ENCODE measurements at regions not wholly inside any gene's neighbourhood (a gene's known extent, or its start where the extent isn't known, plus 50 kb on each side); places are given as distances from the start of the nearest gene placed in this dataset.

DNA sequence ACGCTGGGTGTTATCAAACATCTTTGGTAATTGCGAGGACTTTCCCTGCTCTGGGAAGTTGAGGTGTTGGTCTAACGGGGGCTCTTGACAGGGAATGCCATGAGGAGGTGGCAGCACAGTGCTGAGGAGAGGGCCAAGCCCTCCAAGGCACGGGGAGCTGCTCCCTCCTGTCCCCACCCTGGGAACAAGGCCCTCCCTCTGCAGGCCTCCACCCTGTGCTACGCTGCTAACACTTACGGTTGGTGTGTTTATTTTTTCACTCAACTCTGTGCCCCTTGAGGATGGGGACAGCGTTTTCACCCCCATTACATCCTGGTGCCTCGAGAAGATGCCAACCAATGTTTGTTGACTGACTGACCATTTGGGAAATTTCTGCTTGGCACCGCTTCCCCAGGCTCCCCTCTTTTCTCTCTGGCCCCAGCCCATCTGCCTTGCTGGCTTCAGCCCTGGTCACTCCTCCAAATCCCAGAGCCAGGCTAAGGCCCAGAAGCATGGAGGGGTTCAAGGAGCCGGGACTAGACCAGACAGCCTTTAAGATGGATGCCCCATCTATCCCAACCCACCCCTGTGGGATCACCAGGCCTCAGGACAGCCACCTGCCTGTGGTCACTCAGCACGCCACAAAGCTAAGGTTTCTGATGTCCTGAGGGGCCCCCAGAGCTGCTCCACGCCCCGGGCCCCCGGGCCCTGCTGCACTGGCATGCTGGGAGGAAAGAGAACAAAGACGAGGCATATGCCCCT, 125.7 kb downstream of the BARX1 start:
- no peak for DNase-seq (ENCODE audit: low spot score)

DNA sequence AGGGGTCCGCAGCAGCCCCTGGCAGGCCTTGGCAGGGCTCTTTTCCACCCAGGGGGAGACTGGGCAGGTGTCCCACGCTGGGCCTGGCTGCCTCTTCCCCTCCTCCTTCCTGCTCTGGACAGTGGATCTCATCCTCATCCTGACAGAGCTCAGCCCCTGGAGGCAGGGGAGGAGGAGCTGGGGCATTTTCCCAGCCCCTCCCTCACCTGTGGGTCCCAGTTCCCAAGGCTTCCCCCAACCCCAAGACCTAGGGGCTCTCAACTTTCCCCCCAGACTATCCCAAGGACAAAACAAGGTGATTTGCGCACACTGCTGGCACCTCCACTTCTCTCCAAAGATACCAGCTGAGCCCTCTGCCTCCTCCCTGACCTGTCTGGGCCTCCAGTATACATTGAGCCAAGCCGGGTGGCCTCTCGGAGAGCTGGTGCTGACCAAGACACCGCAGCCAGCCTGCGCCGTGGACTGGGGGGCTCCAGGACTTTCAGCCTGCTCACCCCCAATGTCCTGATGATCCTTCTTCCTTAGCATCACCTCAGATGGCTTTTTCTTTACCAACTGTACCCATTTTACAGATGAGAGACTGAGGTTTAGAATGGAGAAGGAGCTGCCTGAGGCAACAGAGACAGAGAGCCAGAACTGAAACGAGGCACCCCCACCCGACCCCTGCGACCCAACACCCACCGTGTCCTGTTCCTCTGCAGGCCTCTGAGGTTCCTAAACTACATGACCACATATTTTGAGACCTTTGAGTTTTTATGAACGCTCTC, 126.6 kb downstream of the BARX1 start:
- no peak for DNase-seq (ENCODE audit: low spot score)

DNA sequence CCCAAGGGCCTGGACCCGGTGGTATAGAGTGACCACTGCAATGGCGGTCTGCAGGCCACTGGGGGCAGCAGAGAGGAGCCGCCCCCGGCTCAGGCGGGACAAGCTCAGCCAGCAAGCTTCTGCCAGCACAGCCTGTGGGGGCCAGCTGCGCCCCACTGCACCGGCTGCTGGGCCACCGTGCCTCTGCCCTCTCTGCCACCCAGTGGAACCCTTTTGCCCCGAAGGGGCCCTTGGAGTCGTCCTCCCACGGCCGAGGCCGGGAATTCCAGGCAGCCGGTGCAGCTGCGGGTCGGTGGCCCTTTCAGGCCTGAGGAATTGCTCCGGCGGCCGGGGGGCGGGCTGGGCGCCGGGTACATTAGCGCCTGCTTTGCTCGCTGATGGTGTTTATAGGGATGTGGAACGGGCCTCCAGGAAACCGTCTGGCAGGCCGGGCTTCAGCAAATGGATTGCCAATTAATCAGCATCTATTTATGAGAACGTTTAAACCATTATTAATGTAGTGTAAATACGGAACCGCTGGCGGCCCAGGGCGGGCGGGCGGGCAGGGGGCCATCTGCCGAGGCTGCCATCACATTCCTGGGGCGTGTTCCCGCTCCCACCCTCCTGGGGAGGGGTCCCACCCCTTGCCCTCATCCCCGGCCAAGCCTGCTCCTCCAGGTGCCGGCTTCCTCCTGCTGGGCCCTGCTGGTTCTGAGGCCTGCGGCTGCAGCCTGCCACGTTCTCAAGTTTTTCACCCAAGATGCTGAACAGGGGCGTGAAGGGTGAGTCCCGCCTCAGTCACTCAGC, 127.4 kb downstream of the BARX1 start:
- DNase-seq (ENCODE audit: low spot score), result peak; percentile 40

DNA sequence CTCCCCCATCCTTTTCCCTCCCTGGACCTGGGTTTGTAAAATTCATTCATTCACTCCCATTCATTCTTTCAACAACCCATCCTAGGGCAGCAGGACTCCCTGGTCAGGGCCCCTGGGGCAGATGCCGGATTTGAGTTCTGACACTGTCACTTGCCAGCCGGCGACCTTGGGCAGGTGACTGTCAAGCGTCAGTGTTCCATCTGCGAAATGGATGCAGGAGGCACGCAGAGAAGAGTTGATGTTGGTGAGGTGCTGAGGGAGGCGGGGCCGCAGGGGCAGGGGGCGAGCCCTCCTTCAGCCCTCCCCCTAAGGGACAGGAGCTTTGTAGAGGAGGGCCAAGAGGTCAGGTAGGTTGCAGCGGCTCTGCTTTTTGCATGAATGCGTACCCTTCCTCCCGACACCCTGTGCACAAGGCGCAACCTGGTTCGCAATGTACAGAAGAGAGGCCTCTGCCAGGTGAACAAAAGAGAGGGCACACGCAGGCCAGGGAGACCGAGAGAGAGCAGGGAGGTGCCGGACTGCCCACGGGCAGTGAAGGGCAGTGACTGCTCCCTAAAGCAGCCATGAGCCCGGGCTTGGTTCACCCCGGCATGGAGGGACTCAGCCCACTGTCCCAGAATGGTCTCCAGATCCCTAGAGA, 128.1 kb downstream of the BARX1 start:
- no peak for DNase-seq (ENCODE audit: low spot score)

DNA sequence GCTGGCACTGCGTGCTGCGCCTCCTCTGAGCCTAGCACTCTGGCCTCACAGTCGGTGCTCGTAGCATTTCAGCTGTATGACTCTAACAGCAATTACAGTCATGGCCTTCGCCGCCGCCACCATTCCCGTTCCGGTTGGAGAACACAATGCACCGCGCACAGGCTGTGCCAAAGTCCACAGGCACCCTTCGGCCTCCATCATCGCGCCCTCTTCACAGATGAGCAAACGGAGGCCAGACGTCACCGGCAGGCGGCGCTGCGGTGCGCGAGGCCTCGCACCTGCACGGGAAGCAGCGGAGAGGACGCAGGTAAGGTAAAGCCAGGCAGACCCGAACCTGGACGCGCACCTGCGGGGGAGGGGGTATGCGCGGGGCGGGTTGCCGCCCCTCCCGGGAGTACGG, 128.9 kb downstream of the BARX1 start:
- peak; percentile 39 for DNase-seq (ENCODE audit: low spot score)

DNA sequence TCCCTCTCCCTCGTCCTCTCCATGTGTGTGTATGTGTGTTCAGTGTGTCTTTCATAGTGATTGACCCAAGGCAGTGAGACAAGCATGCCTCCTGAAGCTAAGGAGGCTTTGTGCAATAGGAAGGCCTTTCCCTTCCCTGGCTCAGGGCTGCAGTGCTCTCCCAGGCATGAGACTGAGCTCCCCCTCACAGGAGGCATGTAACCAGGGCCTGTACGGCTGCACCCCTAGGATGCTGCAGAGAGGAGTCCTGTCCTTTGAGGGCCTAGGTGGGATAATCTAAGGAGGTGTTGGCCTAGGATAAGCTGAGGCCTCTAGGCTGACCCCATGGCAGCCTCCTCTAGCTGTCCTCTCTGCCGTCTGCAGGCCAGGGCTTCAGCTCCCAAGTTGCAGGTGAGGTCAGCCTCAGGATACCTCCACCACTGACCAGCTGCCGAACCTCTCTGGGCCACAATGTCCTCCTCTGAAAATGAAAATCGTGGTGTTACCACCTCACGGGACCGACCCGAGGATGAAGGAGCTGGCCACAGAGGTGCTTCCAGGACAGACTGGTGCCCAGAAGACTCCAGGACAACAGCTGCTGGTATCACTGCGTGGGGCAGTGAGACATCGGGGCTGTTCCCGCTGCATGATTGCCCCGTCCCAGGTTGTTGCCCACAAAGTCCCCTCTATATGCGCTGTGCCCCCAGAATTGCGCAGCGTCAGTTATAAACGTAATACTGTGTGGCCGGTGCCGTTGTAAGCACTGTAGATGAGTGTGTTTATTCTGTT, 129.6 kb downstream of the BARX1 start:
- DNase-seq (ENCODE audit: low spot score), result no peak

DNA sequence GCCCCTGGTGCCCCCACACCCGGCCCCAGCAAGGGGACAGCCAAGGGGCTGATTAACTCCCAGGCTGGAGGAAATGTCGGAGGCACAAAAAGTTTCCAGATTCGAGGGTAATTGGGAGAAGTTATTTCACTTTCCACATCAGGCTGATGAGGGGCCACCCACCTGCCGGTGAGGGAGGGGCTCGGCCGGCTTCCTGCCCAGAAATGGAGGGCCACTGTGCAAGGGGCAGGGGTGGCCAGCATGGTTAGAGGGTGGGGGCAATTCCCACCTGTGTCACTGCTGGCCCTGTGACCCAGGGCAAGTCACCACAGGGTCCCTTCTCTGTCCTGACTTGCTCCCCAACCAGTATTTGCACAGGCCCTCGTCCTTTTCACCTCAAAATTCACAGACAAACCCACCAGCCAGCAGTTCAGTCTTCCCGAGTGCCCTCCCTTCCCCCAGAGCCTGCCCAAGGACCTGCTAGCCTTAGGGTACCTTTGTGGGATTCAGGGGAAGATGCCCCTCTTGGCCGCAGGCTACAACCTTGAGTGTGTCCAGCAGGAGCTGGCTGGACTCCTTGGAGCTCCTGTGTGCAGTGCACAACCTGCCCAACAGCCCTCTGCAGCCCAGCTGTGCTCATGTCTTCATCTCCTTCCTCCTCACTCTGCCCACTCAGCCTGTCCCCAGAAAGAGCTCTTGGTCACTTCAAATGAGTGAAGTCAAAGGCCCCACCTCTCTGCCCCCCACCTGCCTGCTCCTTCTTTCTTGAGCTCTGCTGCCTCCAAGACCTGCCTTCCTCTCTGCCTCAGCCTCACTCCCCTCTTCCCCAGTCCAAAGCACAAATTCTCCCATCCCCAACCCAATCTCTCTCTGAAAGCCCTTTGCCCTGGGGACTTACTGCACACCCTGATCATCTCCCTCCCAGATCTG, 130.5 kb downstream of the BARX1 start:
- no peak for DNase-seq (ENCODE audit: low spot score)

DNA sequence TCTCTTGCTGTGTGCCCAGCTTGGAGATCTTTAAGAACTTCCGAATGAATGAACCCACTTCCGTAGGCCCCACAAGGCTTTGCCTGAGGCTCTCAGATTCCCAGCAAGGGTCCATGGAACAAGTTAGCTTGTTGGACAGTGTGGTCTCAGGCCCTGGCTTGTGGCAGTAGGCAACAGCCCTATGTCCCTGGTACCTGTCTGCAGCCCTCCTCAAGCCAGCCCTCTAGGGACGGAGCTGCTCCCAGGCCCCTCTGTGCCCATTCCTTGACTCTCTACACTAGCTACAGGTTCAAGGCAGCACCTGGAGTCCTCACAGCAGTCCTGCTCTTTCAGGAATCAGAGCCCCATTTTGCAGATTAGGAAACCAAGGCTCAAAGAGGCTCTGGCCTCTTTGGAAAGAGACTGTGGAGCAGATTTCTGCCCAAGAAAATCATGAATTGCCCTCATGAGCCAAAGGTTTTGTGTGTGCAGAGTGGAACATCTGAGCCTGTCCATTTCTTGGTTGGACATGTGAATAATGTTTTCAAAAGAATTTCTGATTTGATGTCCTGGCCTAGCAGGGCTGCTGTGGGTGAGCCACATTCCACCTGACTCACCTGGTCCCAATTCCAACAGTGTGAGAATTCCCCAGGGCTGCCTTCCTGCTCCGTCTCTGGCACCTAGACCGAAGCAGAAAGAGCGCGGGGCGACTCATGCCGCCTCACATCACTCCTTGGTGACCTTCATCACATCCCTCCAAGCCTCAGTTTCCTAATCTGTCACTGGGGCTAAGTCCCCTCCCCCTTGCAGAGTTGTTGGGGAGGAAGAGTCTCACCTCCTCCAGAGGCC, 131.7 kb downstream of the BARX1 start:
- no peak for DNase-seq (ENCODE audit: low spot score)

DNA sequence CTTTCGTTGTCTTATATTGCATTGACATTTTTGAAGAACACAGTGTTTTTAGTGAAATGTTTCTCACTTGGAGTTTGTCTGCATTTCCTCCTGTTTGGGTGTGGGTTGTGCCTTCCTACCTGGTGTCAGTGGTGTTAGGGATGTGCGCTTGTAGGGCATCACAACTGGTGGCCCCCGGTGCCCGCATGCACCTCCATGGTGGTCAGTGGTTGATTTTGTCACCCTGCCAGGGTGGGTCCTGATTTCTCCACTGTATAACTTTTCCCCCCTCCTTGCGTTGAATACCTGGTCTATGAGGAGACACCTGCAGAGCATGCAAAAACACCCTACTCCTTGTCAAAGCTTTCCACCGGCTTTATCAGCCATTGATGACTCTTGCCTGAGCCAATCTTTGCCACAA, 132.9 kb downstream of the BARX1 start:
- no peak for DNase-seq (ENCODE audit: low spot score)

DNA sequence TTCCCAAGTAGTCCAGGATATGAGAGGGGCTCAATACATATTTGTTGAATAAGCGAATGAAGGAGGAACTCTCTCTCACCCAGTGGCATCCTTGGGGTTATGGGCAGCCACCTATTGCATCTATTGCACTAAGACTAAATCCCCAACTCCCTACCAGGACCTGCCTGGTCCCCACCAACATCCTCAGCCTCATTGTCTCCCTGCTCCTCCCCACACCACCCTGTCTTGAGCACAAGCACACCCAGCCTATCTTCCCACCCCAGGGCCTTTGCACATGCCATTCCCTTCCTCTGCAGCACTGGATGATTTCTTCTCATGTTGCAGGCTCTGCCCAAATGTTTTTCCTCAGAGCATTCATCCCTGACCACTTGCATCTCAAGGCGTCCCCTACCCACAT, 133.8 kb downstream of the BARX1 start:
- no peak for DNase-seq (ENCODE audit: low spot score)

DNA sequence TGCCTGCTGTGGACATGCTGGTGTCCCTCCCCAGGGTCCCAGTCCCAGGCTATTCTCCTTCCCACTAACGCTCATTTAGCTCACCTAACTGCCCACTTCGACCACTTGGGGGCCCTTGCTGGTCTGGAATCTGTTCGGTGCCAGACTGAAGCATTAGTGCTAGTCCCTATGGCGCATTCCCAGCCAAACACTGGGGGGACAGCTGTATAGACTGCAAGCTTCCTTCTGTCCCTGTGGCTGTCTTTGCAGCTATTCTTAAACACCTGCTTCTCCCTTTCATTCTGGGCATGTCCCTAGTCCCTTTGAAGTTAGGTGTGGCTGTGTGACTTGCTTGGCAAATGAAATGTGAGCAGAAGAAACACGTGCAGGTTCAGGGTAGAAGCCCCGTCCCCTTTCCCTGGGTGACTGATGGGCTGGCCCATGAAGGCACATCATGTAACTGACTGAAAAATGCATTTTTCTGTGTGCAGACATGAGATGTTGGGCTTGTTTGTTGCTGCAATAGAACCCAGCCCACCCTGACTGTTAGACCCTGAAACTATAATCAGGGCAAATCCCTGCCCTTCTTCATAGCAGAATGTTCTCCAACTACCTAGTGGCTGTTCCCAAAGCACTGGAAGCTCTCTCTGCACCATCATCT, 134.4 kb downstream of the BARX1 start:
- no peak for DNase-seq (ENCODE audit: low spot score)

DNA sequence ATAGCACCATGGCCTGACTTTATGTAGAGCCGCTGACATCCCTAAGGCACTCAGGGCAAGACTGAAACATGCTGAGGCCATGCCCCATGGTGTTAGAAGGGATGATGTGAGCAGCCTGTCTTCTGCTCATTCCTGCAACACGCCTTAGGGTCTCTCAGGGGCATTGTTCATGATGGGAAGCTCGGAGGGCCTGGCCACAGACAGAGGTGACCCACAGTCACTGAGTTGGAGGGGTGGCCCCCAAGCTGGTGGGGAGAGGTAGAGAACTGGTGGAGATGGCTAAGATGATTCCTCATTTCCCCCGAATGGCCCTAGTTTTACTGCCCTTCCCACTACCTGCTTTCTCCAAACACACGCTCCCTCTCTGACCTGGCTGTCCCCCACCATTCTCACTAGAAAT, 135.2 kb downstream of the BARX1 start:
- no peak for DNase-seq (ENCODE audit: low spot score)

DNA sequence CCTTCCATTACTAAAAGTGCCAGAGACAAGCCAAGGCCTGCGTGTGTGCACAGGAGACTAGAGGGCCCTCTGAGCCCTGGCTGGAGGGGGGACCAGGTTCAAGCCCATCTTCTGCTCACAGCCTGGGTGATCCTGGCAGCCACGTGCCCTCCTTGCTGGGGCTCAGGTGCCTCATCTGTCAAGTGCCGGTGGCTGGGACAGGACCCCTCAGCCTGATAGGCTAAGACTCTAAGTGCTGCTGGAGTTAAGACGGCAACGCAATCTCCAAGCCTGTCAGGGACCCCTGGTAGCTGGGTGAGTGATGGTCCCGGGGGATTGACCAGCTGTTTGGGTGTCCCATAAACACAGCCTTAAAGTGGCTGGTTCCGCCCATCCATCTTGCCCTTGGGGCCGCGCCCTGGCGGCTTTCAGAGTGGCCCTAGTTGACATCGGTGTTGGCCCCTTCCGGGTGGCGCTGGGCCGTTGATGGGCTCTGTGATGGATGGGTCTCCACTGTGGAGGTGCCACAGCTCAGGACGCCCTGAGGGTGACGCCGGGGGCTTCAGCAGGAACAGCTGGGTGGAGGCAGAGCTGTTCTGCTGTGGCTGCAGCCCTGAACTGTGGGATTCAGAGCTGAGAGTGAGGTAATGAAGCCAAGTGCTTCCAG, 136.2 kb downstream of the BARX1 start:
- no peak for DNase-seq (ENCODE audit: low spot score)

DNA sequence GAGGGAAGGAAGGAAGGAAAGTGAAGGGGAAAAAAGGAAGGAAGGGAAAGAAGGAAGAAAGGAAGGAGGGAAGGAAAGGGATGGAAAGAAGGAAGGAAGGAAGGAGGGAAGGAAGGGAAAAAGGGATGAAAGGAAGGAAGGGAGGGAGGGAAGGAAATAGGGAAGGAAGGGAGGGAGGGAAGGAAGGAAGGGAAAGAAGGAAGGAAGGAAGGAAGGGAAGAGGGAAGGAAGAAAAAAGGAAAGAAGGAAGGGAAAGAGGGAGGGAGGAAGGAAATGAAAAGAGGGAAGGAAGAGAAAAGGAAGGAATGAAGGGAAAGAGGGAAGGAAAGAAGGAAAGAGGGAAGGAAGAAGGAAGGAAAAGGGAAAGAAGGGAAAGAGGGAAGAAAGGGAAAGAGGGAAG, 136.9 kb downstream of the BARX1 start:
- no peak for DNase-seq (ENCODE audit: low spot score)

DNA sequence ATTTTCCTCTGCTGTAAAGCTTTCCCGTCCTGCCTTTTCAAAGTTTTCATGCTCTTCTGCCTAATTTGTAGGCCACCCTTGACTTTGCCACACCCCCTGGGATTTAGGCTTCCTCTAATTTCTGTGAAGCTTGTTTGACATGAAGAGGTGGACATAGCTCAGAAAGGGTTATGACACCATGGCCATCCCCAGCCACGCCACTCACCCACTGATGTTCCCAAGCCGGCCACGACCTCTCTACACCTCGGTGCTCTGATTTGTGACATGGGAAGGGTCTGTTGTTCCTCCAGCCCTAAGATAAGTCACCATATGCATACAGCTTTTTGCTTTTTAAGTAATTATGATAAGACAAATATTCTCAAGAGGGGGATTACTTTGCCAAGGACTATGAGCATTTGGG, 139.5 kb downstream of the BARX1 start:
- no peak for DNase-seq (ENCODE audit: low spot score)

DNA sequence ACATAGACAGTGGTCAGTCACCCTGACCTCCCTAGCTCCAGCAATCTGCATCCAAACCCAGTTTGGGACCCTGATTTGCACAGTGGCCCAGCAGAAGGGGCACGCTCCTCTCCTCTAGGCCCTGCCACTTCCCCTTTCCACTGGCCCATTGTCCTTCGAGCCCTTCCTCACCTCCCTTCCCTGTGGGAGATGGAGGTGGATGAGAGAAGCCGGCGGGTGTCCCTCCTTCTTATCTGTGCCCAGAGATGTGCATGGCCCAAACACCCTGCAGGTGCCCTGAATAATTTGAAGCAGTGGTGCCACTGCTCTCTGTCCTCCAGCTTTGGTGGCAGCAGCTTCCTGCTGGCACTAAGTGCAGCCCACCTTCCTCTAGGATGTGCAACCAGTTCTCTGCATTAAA, 140.0 kb downstream of the BARX1 start:
- no peak for DNase-seq (ENCODE audit: low spot score)

DNA sequence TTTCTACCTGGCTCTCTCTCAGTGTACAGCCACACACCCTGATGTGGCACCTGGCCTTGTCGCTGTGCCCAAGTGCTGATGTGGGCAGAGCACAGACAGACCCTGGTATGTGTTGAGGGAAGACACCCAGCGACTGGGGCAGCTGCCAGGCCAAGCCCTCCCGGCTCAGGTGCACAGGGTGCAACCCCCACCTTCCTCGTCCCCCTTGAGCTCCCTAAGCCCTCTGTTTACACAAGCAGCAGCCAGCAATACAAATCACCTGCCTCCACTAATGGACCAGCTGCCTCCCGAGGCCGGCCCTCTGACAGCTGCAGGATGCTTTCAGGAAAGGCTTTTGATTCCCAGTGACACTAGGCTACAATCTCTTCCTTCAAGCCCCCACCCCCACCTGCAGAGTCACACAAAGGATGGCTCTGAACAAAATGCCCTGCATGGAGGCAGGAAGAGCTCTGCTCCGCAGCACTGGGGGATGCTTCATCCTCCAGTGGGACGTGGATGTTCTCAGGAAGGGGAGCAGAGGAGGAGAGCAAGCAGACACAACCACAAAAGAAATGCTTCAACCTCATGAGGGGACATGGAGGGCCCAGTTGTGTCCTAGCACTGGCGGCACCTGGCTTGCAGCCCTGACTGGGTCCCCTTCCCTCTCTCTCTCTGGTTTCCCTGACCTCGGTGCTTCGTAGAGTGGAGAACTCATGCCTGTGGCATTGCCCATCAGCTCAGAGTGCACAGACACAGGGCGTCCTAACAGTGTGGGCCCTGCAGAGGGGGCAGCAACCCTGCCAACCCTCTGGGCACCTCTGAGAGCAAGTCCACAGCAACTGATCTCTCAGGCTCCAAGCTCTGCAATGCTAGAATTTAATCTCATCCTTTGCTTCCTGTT, 140.8 kb downstream of the BARX1 start:
- no peak for DNase-seq (ENCODE audit: low spot score)
